NCI-H1694 (cell line): ENCODE measurements at regions not wholly inside any gene's neighbourhood (a gene's known extent, or its start where the extent isn't known, plus 50 kb on each side); places are given as distances from the start of the nearest gene placed in this dataset.
"Not testable (repeated sequence)": the region's sequence is repeated elsewhere in the genome, so short reads cannot be mapped to it uniquely, and the experiment has no call there.

ENCODE experiments used
- DNase-seq: peaks from one replicate; lab custom pipeline; 2025; lab: John Stamatoyannopoulos, UW

DNA sequence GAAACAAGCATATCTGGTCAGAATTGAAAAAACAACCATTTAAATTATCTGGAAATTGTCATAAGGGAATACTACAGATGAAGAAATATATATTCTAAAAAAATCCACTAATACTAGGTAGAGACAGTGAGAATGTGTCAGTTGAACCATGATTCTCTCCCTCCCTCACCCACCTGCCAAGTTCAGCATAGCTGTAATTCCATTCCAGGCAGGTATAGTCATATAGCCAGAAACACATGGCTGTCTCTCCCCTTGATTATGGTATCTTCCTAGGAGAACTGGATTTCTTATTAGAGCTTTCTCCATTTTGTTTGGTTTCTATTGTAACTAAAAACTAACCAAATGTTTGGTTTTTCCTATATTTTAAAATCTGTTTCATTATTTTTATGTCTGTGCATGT, 509.2 kb downstream of the CDH10 start:
- DNase-seq, result no peak

GRCh38 chr5:24141046-24141445, 503.7 kb downstream of the CDH10 start:
- no peak for DNase-seq

- DNase-seq, result no peak
Observed at GRCh38 chr5:24142341-24142740, 502.4 kb downstream of the CDH10 start.

- no peak for DNase-seq
Observed at GRCh38 chr5:24145806-24146205, 499.0 kb downstream of the CDH10 start.

DNA sequence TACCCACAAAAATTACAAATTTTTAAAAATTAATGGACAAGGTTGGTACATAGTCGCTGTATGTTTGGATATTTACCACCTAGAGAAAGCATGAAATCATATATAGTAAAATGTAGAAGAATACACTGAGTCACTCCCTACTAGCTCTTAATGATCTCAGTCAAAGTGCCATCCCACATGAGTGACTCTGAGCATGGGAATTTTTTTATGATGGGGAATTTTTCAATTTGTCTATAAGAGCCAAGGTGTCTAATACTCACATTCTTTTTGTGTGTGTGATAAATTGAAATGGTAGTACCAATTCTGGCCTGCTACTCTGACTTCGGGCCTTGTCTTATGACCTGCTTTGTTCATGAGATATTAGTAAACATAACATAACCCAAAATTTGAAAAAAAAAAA, 483.2 kb downstream of the CDH10 start:
- DNase-seq, result no peak

DNA sequence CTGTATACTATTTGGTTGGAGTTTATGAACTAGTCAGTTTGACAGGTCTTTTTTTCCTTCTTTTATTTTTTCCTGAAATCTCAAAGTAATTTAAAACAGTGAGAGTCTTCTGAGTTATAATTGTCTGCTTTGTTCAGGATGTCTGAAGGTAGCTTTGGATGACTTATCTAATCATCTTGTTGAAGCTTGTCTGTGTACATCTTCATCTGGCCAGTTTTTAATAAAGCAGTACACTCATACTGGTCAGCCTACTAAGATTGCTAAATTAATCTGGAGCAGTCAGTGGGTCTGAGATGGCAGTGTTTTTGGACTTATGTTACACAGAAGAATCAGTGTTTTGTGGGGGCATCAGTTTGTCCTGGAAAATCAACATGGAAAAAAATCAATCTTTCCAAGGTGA, 482.4 kb downstream of the CDH10 start:
- no peak for DNase-seq

GRCh38 chr5:24163091-24163490, 481.7 kb downstream of the CDH10 start:
- DNase-seq, result no peak

GRCh38 chr5:24167806-24168205, 477.0 kb downstream of the CDH10 start:
- DNase-seq, result no peak

- DNase-seq, result no peak
Observed at GRCh38 chr5:24170026-24170425, 474.8 kb downstream of the CDH10 start.

DNA sequence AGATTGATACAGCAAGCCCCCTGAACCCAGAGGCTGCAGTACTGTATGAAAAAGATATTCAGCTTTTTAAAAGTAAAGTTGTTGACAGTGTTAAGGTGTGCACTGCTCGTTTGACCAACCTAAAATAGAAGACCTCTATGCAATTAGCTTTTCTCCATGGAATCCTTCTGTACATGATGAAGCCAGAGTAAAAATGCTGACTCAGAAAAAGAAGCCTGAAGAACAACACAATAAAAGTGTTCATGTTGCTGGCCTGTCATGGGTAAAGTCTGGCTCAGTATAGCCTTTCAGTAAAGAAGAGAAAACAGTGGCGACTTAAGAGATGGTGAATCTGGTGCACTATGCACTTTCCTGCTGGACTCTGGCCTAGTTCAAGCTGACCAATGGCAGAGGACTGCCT, 473.8 kb downstream of the CDH10 start:
- not testable (repeated sequence) for DNase-seq

- DNase-seq, result no peak
Observed at GRCh38 chr5:24177821-24178220, 467.0 kb downstream of the CDH10 start.

DNA sequence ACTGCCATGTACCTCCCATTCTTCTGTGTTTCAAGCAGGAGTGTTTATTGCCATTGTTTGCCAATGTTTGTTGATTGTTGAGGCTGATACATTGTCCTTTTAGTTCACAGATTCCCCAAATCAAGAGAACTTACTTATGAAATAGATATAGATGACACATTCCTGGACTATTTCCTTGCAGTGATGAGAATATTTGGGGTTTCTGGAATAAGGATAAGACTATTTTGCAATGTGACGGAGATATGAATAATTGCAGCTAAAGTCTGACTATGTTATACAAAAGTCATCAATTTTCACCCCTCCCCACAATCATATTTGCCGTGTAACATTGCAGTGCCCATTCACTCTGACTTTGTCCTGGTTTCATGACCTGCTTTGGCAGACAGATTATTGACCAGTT, 460.8 kb downstream of the CDH10 start:
- DNase-seq, result no peak

GRCh38 chr5:24188216-24188925, 456.4 kb downstream of the CDH10 start:
- no peak for DNase-seq

DNA sequence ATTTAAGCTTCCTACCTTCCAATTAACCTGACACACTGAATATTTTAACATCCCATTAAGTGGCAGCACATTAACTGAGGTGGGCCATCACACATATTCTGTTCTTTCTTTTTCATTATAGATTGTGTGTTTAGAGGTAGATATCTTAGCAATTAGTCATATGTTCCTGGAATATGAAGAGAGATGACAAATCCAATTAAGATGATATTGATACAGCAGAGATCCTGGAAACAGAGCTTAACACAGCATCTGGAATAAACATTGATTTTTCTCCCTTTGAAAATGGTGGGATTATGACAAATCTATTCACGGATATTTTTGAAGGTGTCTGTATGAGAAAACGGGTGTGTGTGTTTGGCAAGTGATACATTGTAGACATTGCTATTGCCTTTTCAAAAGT, 448.0 kb downstream of the CDH10 start:
- no peak for DNase-seq

- DNase-seq, result no peak
Observed at GRCh38 chr5:24208686-24209106, 436.1 kb downstream of the CDH10 start.

DNA sequence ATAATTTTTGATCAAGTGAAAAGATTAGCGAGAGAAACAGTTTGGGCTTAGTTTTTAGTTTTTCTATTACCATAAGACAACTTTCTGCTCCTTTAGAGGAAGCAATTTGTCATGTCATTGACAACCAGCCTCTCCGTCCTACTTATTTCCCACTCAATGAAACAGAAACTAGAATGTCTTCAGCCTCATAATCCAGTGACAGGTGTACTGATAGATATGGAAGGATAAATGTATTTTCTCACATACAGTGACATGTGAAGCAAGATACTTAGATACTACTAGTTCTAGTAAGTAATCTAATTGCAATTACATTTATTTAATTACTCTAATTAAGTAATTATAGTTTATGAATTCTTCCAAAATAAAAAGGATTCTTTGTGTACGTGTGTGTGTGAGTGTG, 429.7 kb downstream of the CDH10 start:
- DNase-seq, result no peak

DNA sequence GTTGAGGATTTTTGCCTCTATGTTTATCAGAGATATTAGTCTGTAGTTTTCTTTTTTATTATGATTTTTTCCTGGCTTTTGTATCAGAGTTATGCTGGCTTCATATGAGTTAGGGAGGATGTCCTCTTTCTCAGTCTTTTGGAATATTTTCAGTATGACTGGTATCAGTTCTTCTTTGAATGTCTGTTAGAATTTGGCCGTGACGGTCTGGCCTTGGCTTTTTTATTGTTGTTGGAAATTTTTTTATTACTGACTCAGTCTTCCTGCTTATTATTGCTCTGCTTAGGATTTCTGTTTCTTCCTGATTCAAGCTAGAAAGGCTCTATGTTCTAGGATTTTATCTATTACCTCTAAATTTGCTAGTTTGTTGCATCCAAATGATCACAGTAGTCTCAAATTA, 421.9 kb downstream of the CDH10 start:
- DNase-seq, result no peak

- DNase-seq, result no peak
Observed at GRCh38 chr5:24225051-24225450, 419.7 kb downstream of the CDH10 start.

- DNase-seq, result no peak
Observed at GRCh38 chr5:24226479-24226878, 418.3 kb downstream of the CDH10 start.

- DNase-seq, result not testable (repeated sequence)
Observed at GRCh38 chr5:24227881-24228280, 416.9 kb downstream of the CDH10 start.

DNA sequence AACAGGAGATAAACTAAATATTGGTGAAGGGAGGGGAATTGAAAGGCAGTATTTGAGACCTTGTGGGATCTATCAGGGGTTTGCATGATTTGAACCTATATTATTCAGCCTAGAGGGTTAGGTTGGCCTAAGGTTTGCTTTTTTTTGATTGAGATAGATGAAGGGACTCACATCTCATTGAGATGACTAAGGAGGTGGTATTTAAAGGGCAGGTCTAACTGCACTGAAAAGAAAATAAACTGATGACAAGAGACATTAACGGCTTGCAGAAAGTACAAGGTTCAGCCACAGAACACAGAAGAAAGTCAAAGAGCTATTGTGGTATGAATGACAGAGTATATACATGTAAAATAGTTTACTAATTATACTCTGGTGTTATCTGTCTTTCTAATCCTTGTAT, 412.7 kb downstream of the CDH10 start:
- DNase-seq, result no peak

DNA sequence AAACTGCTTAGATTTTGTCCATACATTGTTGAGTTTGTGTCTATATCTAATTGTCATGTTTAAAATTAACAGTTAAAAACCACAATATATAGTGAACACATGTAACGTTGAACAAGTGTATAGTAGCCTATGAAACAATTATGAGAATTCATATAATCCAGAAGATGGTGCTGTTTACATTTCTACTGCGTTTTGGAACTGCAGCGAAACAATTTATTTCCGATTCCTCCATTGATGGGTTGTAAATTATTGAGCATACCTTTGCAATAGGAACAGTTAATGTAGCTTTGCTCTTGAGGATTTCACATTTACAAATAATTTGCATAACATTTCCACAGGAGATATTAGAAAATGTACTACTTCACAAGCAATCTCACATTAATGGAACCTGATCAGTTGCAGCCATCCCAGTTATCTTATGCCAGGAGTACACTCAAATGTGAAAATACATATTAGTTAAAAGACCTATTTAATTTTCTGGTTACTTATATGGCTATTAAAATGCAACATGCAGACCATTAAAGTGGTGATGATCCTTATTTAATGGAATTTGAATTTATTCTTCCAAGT, 411.8 kb downstream of the CDH10 start:
- peak; percentile 13 for DNase-seq

DNA sequence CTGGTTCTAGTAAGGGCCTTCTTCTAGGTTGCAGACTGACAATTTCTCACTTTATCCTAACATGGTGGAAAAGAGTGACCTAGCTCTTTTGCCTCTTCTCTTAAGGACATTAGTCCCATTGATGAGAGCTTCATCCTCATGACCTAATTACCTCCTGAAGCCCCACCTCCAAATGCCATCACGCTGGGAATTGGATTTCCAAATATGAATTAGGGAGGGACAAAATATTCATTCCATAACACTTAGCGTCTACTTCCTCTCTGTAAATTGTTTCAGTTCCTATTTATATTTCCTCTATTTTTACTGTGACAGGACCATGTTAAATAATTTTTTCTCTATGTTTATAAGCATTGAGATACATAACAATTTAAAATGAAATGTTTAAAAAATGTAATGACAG, 408.8 kb downstream of the CDH10 start:
- no peak for DNase-seq

DNA sequence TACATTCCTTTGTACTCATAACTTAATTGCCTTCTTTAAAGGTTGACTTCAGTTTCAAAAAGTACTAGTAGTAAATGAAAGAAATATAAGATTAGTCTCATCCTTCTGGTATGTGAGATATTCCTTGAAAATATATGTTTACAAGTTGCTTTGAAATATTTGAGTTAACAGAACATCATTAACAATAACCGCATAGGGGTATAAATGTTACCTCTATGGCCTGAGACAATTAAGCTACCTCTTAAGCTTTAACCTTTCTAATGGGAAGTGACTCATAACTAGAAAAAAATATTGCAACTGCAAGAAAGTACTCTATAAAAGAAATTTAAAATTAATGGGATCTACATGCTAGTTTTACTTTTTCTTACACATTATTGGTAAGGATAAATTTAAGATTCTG, 399.0 kb downstream of the CDH10 start:
- no peak for DNase-seq
